ENCODE measurements at regions not wholly inside any gene's neighbourhood (a gene's known extent, or its start where the extent isn't known, plus 50 kb on each side); places are given as distances from the start of the nearest gene placed in this dataset.
A peak's percentile ranks its signal among the peaks of the same experiment; 100 is the strongest.

DNA sequence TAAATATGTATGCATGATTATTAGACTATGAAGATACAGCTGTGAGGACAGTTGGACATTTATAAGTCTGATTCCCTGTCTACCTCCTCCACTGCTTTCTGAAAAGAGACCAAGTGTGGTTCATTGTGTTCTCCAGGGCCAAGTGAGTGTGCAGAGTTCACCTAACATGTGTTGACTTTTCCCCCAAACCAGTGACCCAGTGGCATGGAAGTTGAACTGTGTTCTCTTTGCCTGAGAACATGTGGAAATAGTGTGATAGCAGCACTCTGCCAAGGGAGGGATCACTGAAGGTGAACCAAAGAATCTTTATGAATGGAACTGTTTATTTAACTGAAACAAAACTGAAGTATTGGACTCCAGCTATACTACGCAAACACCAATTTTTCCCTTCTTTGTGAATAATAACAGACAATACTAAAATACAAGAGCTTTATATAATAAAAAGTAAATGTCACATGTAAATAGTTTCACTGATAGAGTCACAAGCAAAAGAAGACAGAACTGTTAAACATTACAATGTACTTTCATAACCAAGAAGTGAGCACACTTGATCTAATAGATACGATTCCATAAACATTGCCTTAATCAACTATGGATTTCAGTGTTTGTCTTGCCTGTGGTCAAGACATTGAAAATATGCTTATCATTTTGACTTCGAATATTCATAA lies 200.3 kb upstream of the FUT9 start (continued):
- TF ChIP-seq ZZZ3 (CRISPR knock-in tag; IDR thresholded peaks at IDR 0.05; ENCODE audit: borderline replicate concordance) (no peak), KLF15 (CRISPR knock-in tag; IDR thresholded peaks at IDR 0.05; ENCODE audit: borderline replicate concordance) (no peak), ATM (IDR thresholded peaks at IDR 0.05; ENCODE audit: borderline replicate concordance) (no peak), ZNF205 (CRISPR knock-in tag; IDR thresholded peaks at IDR 0.05) (peak; percentile 91), NFIB (CRISPR knock-in tag; IDR thresholded peaks at IDR 0.05; ENCODE audit: borderline replicate concordance) (no peak), PRDM10 (CRISPR knock-in tag; IDR thresholded peaks at IDR 0.05; ENCODE audit: low read depth) (peak; percentile 89), ZNF296 (CRISPR knock-in tag; conservative IDR thresholded peaks at IDR 0.05) (no peak), E2F2 (CRISPR knock-in tag; IDR thresholded peaks at IDR 0.05; ENCODE audit: borderline replicate concordance) (no peak), ESRRA (CRISPR knock-in tag; IDR thresholded peaks at IDR 0.05; ENCODE audit: low read depth) (peak; percentile 91), ZSCAN21 (CRISPR knock-in tag; IDR thresholded peaks at IDR 0.05; ENCODE audit: borderline replicate concordance) (peak; percentile 93), ATRX (CRISPR knock-in tag; IDR thresholded peaks at IDR 0.05; ENCODE audit: borderline replicate concordance) (no peak), ZNF432 (CRISPR knock-in tag; IDR thresholded peaks at IDR 0.05; ENCODE audit: borderline replicate concordance) (no peak), ZNF232 (CRISPR knock-in tag; IDR thresholded peaks at IDR 0.05; ENCODE audit: borderline replicate concordance) (peak; percentile 65; the same call in 1 of the 2 replicates), JUNB (CRISPR knock-in tag; IDR thresholded peaks at IDR 0.05; ENCODE audit: borderline replicate concordance) (peak; percentile 57; the same call in 1 of the 2 replicates), ZNF460 (CRISPR knock-in tag; IDR thresholded peaks at IDR 0.05; ENCODE audit: borderline replicate concordance) (no peak), HBP1 (CRISPR knock-in tag; IDR thresholded peaks at IDR 0.05; ENCODE audit: low read depth) (peak; percentile 84; the same call in 1 of the 2 replicates), XRCC5 (optimal IDR thresholded peaks at IDR 0.05; ENCODE audit: low read length) (no peak), CCAR2 (optimal IDR thresholded peaks at IDR 0.05; ENCODE audit: low read depth, low read length) (no peak)
- TF ChIP-seq, protein P1, sequence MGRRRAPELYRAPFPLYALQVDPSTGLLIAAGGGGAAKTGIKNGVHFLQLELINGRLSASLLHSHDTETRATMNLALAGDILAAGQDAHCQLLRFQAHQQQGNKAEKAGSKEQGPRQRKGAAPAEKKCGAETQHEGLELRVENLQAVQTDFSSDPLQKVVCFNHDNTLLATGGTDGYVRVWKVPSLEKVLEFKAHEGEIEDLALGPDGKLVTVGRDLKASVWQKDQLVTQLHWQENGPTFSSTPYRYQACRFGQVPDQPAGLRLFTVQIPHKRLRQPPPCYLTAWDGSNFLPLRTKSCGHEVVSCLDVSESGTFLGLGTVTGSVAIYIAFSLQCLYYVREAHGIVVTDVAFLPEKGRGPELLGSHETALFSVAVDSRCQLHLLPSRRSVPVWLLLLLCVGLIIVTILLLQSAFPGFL (CRISPR knock-in tag; IDR thresholded peaks at IDR 0.05), result no peak
- TF ChIP-seq, protein P2, sequence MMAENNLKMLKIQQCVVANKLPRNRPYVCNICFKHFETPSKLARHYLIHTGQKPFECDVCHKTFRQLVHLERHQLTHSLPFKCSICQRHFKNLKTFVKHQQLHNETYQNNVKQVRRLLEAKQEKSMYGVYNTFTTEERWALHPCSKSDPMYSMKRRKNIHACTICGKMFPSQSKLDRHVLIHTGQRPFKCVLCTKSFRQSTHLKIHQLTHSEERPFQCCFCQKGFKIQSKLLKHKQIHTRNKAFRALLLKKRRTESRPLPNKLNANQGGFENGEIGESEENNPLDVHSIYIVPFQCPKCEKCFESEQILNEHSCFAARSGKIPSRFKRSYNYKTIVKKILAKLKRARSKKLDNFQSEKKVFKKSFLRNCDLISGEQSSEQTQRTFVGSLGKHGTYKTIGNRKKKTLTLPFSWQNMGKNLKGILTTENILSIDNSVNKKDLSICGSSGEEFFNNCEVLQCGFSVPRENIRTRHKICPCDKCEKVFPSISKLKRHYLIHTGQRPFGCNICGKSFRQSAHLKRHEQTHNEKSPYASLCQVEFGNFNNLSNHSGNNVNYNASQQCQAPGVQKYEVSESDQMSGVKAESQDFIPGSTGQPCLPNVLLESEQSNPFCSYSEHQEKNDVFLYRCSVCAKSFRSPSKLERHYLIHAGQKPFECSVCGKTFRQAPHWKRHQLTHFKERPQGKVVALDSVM (CRISPR knock-in tag; IDR thresholded peaks at IDR 0.05), result no peak

Data from HepG2 (cell line).